ENCODE measurements at regions not wholly inside any gene's neighbourhood (a gene's known extent, or its start where the extent isn't known, plus 50 kb on each side); places are given as distances from the start of the nearest gene placed in this dataset.

DNA sequence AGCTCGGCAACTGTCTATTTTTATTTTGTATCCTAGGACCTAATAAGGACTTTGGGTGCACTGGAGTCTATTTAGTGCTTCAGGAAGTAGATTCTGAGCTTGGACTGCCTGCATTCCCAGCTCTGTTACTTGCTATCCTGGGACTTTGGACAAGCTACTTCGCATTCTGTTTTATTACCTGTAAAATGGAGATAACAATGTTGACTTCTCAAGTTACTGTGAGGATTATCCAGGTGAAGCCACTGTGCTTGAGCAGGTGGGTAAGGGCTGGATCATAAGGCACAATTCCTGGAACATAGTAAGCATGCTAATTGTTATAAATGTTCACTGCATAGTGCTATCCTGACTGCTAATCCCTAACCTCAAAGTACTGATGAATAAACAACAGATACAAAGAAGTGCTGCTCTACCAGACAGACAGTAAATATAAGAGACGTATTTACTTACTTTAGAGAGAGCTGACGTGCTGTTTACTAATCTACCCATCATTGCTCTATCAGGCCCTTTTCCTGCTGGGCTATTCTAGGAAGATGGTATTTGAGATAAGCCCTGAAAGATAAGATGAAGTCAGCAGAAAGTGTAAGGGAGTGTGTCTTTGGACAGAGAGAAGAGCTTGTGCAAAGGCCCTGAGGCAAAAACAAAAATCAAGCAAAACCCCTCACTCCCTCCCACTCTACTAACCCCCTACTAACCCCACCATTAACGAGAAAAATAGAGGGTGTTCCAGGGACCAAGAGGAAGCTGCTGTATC is 50.8 kb upstream of the FLT1 start:
- H3K4me1 Mint-ChIP-seq: peaks cover 15 to 16% of the 10 kb centered on the region in 2 experiments
- H3K4me2 ChIP-seq (ENCODE audit: insufficient read depth, insufficient read length, low read length): no peak overlapping the region

More for the DNA sequence above, 50.8 kb upstream of the FLT1 start:
- no peaks in the 10 kb centered on the region for H4K20me1 ChIP-seq (ENCODE audit: control insufficient read depth, insufficient read depth, insufficient read length)
- H3T11ph ChIP-seq (ENCODE audit: low read length): no peak overlapping the region
- H3K79me2 ChIP-seq (ENCODE audit: insufficient read depth, low read length): no peaks in the 10 kb centered on the region
- no peaks in the 10 kb centered on the region; the same call in 1 of the 2 replicates for H3K27me3 ChIP-seq (ENCODE audit: insufficient read depth, low read length)
- H3K27ac ChIP-seq (ENCODE audit: insufficient read length, low read depth, low read length): no peak overlapping the region
- H3K23me2 ChIP-seq (ENCODE audit: insufficient read length, low read depth, low read length, poor library complexity, severe bottlenecking): no peaks in the 10 kb centered on the region
- peaks cover under 1% of the 10 kb centered on the region; the same call in 1 of the 2 replicates for H3K4me1 ChIP-seq (ENCODE audit: insufficient read depth, low read length)
- H2BK20ac ChIP-seq (ENCODE audit: low read depth, low read length, poor library complexity, severe bottlenecking): no peak overlapping the region
- no peak overlapping the region for H3K4ac ChIP-seq (ENCODE audit: low read depth, low read length)
- H2BK120ac ChIP-seq (ENCODE audit: low read depth, low read length, poor library complexity, severe bottlenecking): no peak overlapping the region
- DNase-seq: no peak
- no peak for TF ChIP-seq CTCF (conservative IDR thresholded peaks at IDR 0.05)
- H4K91ac ChIP-seq (ENCODE audit: insufficient read length, low read depth, low read length): no peak overlapping the region
- no peak overlapping the region for H3K14ac ChIP-seq (ENCODE audit: insufficient read depth, low read length)
- H3K9ac ChIP-seq (ENCODE audit: extremely low read depth, insufficient read length, low read length): no peak overlapping the region
- H4K8ac ChIP-seq (replicated peaks; ENCODE audit: insufficient read length, low read depth, low read length): no peak overlapping the region
- no peak overlapping the region for H2AFZ ChIP-seq (ENCODE audit: low read length)
- no peak overlapping the region for H4K5ac ChIP-seq (ENCODE audit: insufficient read length, low read depth, low read length)
- no peak overlapping the region for H2AK5ac ChIP-seq (ENCODE audit: insufficient read length, low read length)
- H3K18ac ChIP-seq (ENCODE audit: insufficient read length, low read depth, low read length): no peak overlapping the region
- no peak overlapping the region for H3K27ac Mint-ChIP-seq
- no peaks in the 10 kb centered on the region for H3K79me1 ChIP-seq (ENCODE audit: insufficient read depth, low read depth, low read length, poor library complexity, severe bottlenecking)
- no peak overlapping the region for H2BK5ac ChIP-seq (ENCODE audit: insufficient read length, low read length)
- H3K56ac ChIP-seq (ENCODE audit: insufficient read length, low read depth, low read length): no peak overlapping the region
- no peak overlapping the region for H3K23ac ChIP-seq (ENCODE audit: insufficient read length, low read depth, low read length)
- no peaks in the 10 kb centered on the region for H3K9me3 ChIP-seq (ENCODE audit: control insufficient read depth, low read depth, low read length)
- WGBS (ENCODE audit: extremely low coverage, insufficient read length, low lambda C conversion rate): no CpG with 5 or more reads among the region's 5 CpGs
- H3K27me3 Mint-ChIP-seq (ENCODE audit: low read depth): no peaks in the 10 kb centered on the region
- H3K36me3 Mint-ChIP-seq (ENCODE audit: insufficient read depth in 1 of 3, low read depth in 3 of 3): peaks cover 0 to 6% (median 5%) of the 10 kb centered on the region in 3 experiments; a peak in 5 of 7 replicates
- H3K9me3 Mint-ChIP-seq: peaks cover 5% of the 10 kb centered on the region in 2 experiments; a peak in 4 of 5 replicates
- no peak overlapping the region for H2BK15ac ChIP-seq (ENCODE audit: low read depth, low read length)
- no peak overlapping the region for H2BK12ac ChIP-seq (ENCODE audit: insufficient read length, low read depth, low read length)
- no peak overlapping the region for H3K4me3 Mint-ChIP-seq

Measured in H9 (cell line).